Transverse colon (tissue), 4 donors: ENCODE measurements at regions not wholly inside any gene's neighbourhood (a gene's known extent, or its start where the extent isn't known, plus 50 kb on each side); places are given as distances from the start of the nearest gene placed in this dataset.

Source experiments
- CTCF ChIP-seq, 5 experiments: fragments of 200-600 bp in 3 of 5; fragments of 450-650 bp in 2 of 5; sonication (generic) in 3 of 5; IDR thresholded peaks; 1 replicate in 2 of 5; 2 replicates in 3 of 5; pipeline ENCODE4 v1.5.1; 2016 to 2017; ENCODE audit warnings: antibody characterized with exemption in 5 of 5, inconsistent platforms in 3 of 5, mild to moderate bottlenecking in 2 of 5, moderate library complexity in 1 of 5
- POLR2A ChIP-seq: fragments of 450-650 bp; IDR thresholded peaks from one replicate; pipeline ENCODE4 v1.6.1; 2016; ENCODE audit warnings: antibody characterized with exemption, mild to moderate bottlenecking, moderate library complexity
- POLR2AphosphoS5 ChIP-seq, 3 donors: sonication (generic); formaldehyde crosslinking; IDR thresholded peaks; one replicate each; pipeline ENCODE4 v1.6.1; 2016; ENCODE audit warnings: antibody characterized with exemption in 3 of 3

- TF ChIP-seq POLR2A (no peak), CTCF (IDR thresholded peaks at IDR 0.05) (no peak), POLR2AphosphoS5 (IDR thresholded peaks at IDR 0.05) (no peak)
Observed at GRCh38 chr11:107180236-107180635, 162.0 kb upstream of the GUCY1A2 start.
